K562 (cell line): ENCODE measurements at regions not wholly inside any gene's neighbourhood (a gene's known extent, or its start where the extent isn't known, plus 50 kb on each side); places are given as distances from the start of the nearest gene placed in this dataset.

Experiments
- ASH1L ChIP-seq: fragments of 450-650 bp; IDR thresholded peaks from 2 replicates; pipeline ENCODE4 v1.6.1; 2018; ENCODE audit warnings: borderline replicate concordance, mild to moderate bottlenecking, low read depth; ENCODE audit not compliant: partially characterized antibody
- EZH2 ChIP-seq: IDR thresholded peaks from 2 replicates; pipeline ENCODE4 v1.6.1; 2012; ENCODE audit warnings: low read depth, mild to moderate bottlenecking, inconsistent platforms, low read length, borderline replicate concordance
- YY1 ChIP-seq, 3 experiments: IDR thresholded peaks; 2 replicates each; pipeline ENCODE4 v1.6.1; 2011; ENCODE audit warnings: low read length in 2 of 3, mild to moderate bottlenecking in 2 of 3, moderate library complexity in 2 of 3, borderline replicate concordance in 1 of 3, control low read depth in 1 of 3, low read depth in 1 of 3; ENCODE audit not compliant: insufficient read depth in 3 of 3, insufficient replicate concordance in 2 of 3, control insufficient read depth in 1 of 3, insufficient read length in 1 of 3; ENCODE audit errors: extremely low read depth in 1 of 3
- TF ChIP-seq, protein P1 (sequence below), 3 experiments: IDR thresholded peaks in 2 of 3; conservative IDR thresholded peaks in 1 of 3; 2 replicates each; pipeline ENCODE4 v1.5.1; 2011 to 2012; ENCODE audit warnings: low read length in 3 of 3, mild to moderate bottlenecking in 3 of 3, control low read depth in 2 of 3, improper control_type of control experiment in 1 of 3, inconsistent platforms in 1 of 3, low read depth in 1 of 3, mixed read lengths in 1 of 3, moderate library complexity in 1 of 3; ENCODE audit not compliant: insufficient read depth in 2 of 3

DNA sequence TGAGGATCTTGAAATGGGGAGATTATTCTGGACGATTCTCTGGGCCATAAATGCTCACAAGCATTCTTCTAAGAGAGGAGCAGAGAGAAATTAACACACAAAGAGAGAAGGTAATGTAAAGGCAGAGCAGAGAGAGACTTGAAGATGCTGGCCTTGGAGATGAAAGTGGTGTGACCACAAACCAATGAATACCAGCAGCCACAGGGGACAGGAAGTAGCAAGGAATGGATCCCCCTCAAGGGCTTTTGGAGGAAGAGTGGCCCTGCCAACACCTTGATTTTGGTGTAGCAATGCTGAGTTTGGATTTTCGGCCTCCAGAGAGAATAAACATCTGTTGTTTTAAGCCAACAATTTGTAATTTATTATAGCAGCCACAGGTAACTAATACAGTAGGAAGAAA, 1155.6 kb downstream of the TYW1 start:
- TF ChIP-seq, protein P1, sequence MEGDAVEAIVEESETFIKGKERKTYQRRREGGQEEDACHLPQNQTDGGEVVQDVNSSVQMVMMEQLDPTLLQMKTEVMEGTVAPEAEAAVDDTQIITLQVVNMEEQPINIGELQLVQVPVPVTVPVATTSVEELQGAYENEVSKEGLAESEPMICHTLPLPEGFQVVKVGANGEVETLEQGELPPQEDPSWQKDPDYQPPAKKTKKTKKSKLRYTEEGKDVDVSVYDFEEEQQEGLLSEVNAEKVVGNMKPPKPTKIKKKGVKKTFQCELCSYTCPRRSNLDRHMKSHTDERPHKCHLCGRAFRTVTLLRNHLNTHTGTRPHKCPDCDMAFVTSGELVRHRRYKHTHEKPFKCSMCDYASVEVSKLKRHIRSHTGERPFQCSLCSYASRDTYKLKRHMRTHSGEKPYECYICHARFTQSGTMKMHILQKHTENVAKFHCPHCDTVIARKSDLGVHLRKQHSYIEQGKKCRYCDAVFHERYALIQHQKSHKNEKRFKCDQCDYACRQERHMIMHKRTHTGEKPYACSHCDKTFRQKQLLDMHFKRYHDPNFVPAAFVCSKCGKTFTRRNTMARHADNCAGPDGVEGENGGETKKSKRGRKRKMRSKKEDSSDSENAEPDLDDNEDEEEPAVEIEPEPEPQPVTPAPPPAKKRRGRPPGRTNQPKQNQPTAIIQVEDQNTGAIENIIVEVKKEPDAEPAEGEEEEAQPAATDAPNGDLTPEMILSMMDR (IDR thresholded peaks at IDR 0.05 in 2 of 3, conservative IDR thresholded peaks at IDR 0.05 in 1 of 3; ENCODE audit: insufficient read depth in 2 of 3, low read depth in 1 of 3, low read length in 3 of 3) = no peak
- TF ChIP-seq ASH1L (no peak), YY1 (IDR thresholded peaks at IDR 0.05; ENCODE audit: borderline replicate concordance in 1 of 3, control insufficient read depth in 1 of 3, extremely low read depth in 1 of 3, insufficient read depth in 3 of 3, insufficient read length in 1 of 3, insufficient replicate concordance in 2 of 3, low read depth in 1 of 3, low read length in 2 of 3) (no peak), EZH2 (no peak)
